ENCODE measurements at regions not wholly inside any gene's neighbourhood (a gene's known extent, or its start where the extent isn't known, plus 50 kb on each side); places are given as distances from the start of the nearest gene placed in this dataset.

GRCh38 chr4:115361781-115362180 lies 248.4 kb upstream of the NDST4 start:
- TF ChIP-seq CTCF (conservative IDR thresholded peaks at IDR 0.05), result no peak
- no peak for TF ChIP-seq ZFX (IDR thresholded peaks at IDR 0.05)

All from C4-2B (cell line).